ENCODE measurements at regions not wholly inside any gene's neighbourhood (a gene's known extent, or its start where the extent isn't known, plus 50 kb on each side); places are given as distances from the start of the nearest gene placed in this dataset.
"Not testable (repeated sequence)": the region's sequence is repeated elsewhere in the genome, so short reads cannot be mapped to it uniquely, and the experiment has no call there.

GRCh38 chr15:34496207-34496995 is 58.8 kb upstream of the GOLGA8A start (continued):
- no peak for TF ChIP-seq ZNF639 (tag by site-specific recombination; IDR thresholded peaks at IDR 0.05)
- TF ChIP-seq ZNF776 (tag by site-specific recombination; IDR thresholded peaks at IDR 0.05; ENCODE audit: borderline replicate concordance) = no peak
- no peak for TF ChIP-seq MZF1 (tag by site-specific recombination; IDR thresholded peaks at IDR 0.05; ENCODE audit: borderline replicate concordance)
- TF ChIP-seq ZBTB17 (tag by site-specific recombination; IDR thresholded peaks at IDR 0.05) = no peak
- no peak for TF ChIP-seq ZBTB10 (tag by site-specific recombination; IDR thresholded peaks at IDR 0.05)
- TF ChIP-seq ZNF768 (tag by site-specific recombination; IDR thresholded peaks at IDR 0.05) = no peak

GRCh38 chr15:34495707-34496106 is 58.1 kb upstream of the GOLGA8A start:
- H3K4me3 ChIP-seq (ENCODE audit: low read depth, low read length); H3K4me1 ChIP-seq (ENCODE audit: control insufficient read depth, insufficient read depth, low read length); H3K36me3 ChIP-seq (ENCODE audit: control insufficient read depth in 2 of 2, insufficient read depth in 1 of 2, low read length in 2 of 2); POLR2A ChIA-PET; CTCF ChIA-PET; H3K9me3 ChIP-seq (ENCODE audit: control insufficient read depth, insufficient read depth, low read depth, low read length); H3K27ac ChIP-seq (ENCODE audit: extremely low read depth, low read depth, low read length): not testable (repeated sequence)
- TF ChIP-seq SCRT2 (tag by site-specific recombination; IDR thresholded peaks at IDR 0.05) = 0 out of 2 replicates have a peak, but pooled peaks have one; percentile 25

- no peaks in the 10 kb centered on the region for H3K9me3 ChIP-seq (ENCODE audit: control insufficient read depth, insufficient read depth, low read depth, low read length)
- ChIA-PET CTCF (no interaction called here), POLR2A (no interaction called here)
- H3K4me1 ChIP-seq (ENCODE audit: control insufficient read depth, insufficient read depth, low read length) = no peaks in the 10 kb centered on the region
- TF ChIP-seq GLIS1 (tag by site-specific recombination; IDR thresholded peaks at IDR 0.05) = peak; percentile 6; the same call in 1 of the 2 replicates
- no peak for TF ChIP-seq ZNF394 (tag by site-specific recombination; IDR thresholded peaks at IDR 0.05; ENCODE audit: borderline replicate concordance)
- no peaks in the 10 kb centered on the region for H3K36me3 ChIP-seq (ENCODE audit: control insufficient read depth in 2 of 2, insufficient read depth in 1 of 2, low read length in 2 of 2)
- no peak overlapping the region for H3K27ac ChIP-seq (ENCODE audit: extremely low read depth, low read depth, low read length)
- no peak overlapping the region; the same call in 1 of the 2 replicates for H3K4me3 ChIP-seq (ENCODE audit: low read depth, low read length)
Observed at GRCh38 chr15:34494084-34494399, 56.4 kb upstream of the GOLGA8A start.

- CTCF ChIA-PET = no interaction called here
Observed at GRCh38 chr15:34493001-34493400, 55.4 kb upstream of the GOLGA8A start.

GRCh38 chr15:34491488-34491887 is 53.9 kb upstream of the GOLGA8A start:
- H3K36me3 ChIP-seq (ENCODE audit: control insufficient read depth in 2 of 2, insufficient read depth in 1 of 2, low read length in 2 of 2); CTCF ChIA-PET; H3K4me3 ChIP-seq (ENCODE audit: low read depth, low read length); H3K9me3 ChIP-seq (ENCODE audit: control insufficient read depth, insufficient read depth, low read depth, low read length); POLR2A ChIA-PET; H3K4me1 ChIP-seq (ENCODE audit: control insufficient read depth, insufficient read depth, low read length); H3K27ac ChIP-seq (ENCODE audit: extremely low read depth, low read depth, low read length): not testable (repeated sequence)
- peak; percentile 72; the same call in 1 of the 2 replicates for TF ChIP-seq ZNF146 (tag by site-specific recombination; IDR thresholded peaks at IDR 0.05)

More at GRCh38 chr15:34493001-34493400, 55.4 kb upstream of the GOLGA8A start:
- H3K27ac ChIP-seq (ENCODE audit: extremely low read depth, low read depth, low read length) = no peak overlapping the region
- H3K36me3 ChIP-seq (ENCODE audit: control insufficient read depth in 2 of 2, insufficient read depth in 1 of 2, low read length in 2 of 2) = no peaks in the 10 kb centered on the region
- POLR2A ChIA-PET = no interaction called here
- TF ChIP-seq ZNF510 (tag by site-specific recombination; IDR thresholded peaks at IDR 0.05; ENCODE audit: insufficient replicate concordance) (no peak), ZBTB20 (tag by site-specific recombination; IDR thresholded peaks at IDR 0.05) (no peak)
- no peaks in the 10 kb centered on the region for H3K9me3 ChIP-seq (ENCODE audit: control insufficient read depth, insufficient read depth, low read depth, low read length)
- H3K4me1 ChIP-seq (ENCODE audit: control insufficient read depth, insufficient read depth, low read length) = no peaks in the 10 kb centered on the region
- H3K4me3 ChIP-seq (ENCODE audit: low read depth, low read length) = no peak overlapping the region

Data from HEK293 (cell line).